HL-60 (cell line): ENCODE measurements at regions not wholly inside any gene's neighbourhood (a gene's known extent, or its start where the extent isn't known, plus 50 kb on each side); places are given as distances from the start of the nearest gene placed in this dataset.

Experiments
- CTCF ChIP-seq: IDR thresholded peaks from one replicate; pipeline ENCODE4 v1.5.1; 2011; ENCODE audit warnings: low read length, control low read depth, inconsistent platforms; ENCODE audit not compliant: insufficient read depth
- GABPA ChIP-seq: IDR thresholded peaks from 2 replicates; pipeline ENCODE4 v1.6.1; 2012; ENCODE audit warnings: low read depth
- POLR2AphosphoS5 ChIP-seq: IDR thresholded peaks from 2 replicates; pipeline ENCODE4 v1.6.1; 2012; ENCODE audit warnings: low read depth

GRCh38 chr4:60502733-60503132 lies 697.4 kb upstream of the ADGRL3 start:
- no peak for TF ChIP-seq GABPA
- TF ChIP-seq CTCF, result no peak
- TF ChIP-seq POLR2AphosphoS5, result no peak
